ENCODE measurements at regions not wholly inside any gene's neighbourhood (a gene's known extent, or its start where the extent isn't known, plus 50 kb on each side); places are given as distances from the start of the nearest gene placed in this dataset.
"Not testable (repeated sequence)": the region's sequence is repeated elsewhere in the genome, so short reads cannot be mapped to it uniquely, and the experiment has no call there.

GRCh38 chr13:28607187-28607955 is 51.6 kb upstream of the POMP start:
- H3K4me1 ChIP-seq = peaks cover 0 to 10% (median 0%) of the 10 kb centered on the region in 6 donors
- H3K27ac ChIP-seq = no peak overlapping the region
- no peaks in the 10 kb centered on the region for H3K9me3 ChIP-seq
- H3K36me3 ChIP-seq = no peaks in the 10 kb centered on the region
- H3K4me3 ChIP-seq = no peak overlapping the region
- TF ChIP-seq POLR2AphosphoS5 (IDR thresholded peaks at IDR 0.05) (no peak), CTCF (IDR thresholded peaks at IDR 0.05 in 8 of 11, conservative IDR thresholded peaks at IDR 0.05 in 3 of 11) (no peak), POLR2A (IDR thresholded peaks at IDR 0.05) (no peak)
- intact Hi-C loops (cut with DNase I; ENCODE audit: low total_unique reads) = no loop called here
- WGBS, 5 donors = 84 to 90% (median 86%) methylated on average over 8 of the region's 8 CpGs
- DNase-seq = no peak
- no peaks in the 10 kb centered on the region for H3K27me3 ChIP-seq (replicated peaks in 1 of 7)

DNA sequence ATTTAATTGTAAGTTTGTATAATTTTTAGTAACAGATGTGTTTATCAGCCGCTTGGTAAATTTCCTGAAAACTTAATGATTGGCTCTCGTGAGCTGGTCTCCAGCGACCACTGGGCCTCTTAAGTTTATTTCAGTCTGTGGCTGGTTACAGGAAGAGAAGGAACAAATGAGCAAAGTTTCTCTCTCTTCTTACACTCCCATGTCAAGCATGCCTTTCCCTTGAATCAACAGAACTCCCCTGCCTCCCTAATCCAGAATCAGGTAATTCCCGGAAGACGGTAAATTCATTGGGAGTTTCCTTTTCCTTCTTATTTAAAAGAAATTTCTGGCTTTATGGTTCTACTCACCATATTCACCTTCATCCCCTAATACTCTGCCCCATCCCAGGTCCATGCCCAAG is 52.5 kb upstream of the POMP start:
- intact Hi-C loops (cut with DNase I; ENCODE audit: low total_unique reads) = no loop called here
- peaks cover 0 to 4% (median 0%) of the 10 kb centered on the region in 6 donors for H3K4me1 ChIP-seq
- H3K9me3 ChIP-seq = no peaks in the 10 kb centered on the region
- H3K36me3 ChIP-seq = no peaks in the 10 kb centered on the region
- TF ChIP-seq CTCF (IDR thresholded peaks at IDR 0.05 in 8 of 11, conservative IDR thresholded peaks at IDR 0.05 in 3 of 11) = no peak
- TF ChIP-seq POLR2AphosphoS5 (IDR thresholded peaks at IDR 0.05) = no peak
- no peak for TF ChIP-seq POLR2A (IDR thresholded peaks at IDR 0.05)
- 76 to 88% (median 87%) methylated on average over 5 of the region's 5 CpGs for WGBS, 5 donors
- H3K4me3 ChIP-seq = no peak overlapping the region
- no peak overlapping the region for H3K27ac ChIP-seq
- no peak for DNase-seq
- no peaks in the 10 kb centered on the region for H3K27me3 ChIP-seq (replicated peaks in 1 of 7)

DNA sequence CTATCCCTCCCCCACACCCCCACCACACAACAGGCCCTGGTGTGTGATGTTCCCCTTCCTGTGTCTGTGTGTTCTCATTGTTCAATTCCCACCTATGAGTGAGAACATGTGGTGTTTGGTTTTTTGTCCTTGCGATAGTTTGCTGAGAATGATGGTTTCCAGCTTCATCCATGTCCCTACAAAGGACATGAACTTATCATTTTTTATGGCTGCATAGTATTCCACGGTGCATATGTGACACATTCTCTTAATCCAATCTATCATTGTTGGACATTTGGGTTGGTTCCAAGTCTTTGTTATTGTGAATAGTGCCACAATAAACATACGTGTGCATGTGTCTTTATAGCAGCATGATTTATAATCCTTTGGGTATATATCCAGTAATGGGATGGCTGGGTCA is 53.8 kb upstream of the POMP start:
- intact Hi-C loops (cut with DNase I; ENCODE audit: low total_unique reads); H3K27ac ChIP-seq; H3K36me3 ChIP-seq; H3K27me3 ChIP-seq (replicated peaks in 1 of 7); H3K4me3 ChIP-seq; H3K9me3 ChIP-seq; H3K4me1 ChIP-seq; DNase-seq: not testable (repeated sequence)
- 79 to 97% (median 88%) methylated on average over 2 to 3 of the region's 3 CpGs for WGBS, 5 donors

GRCh38 chr13:28603043-28603664 is 55.8 kb upstream of the POMP start:
- intact Hi-C loops (cut with DNase I; ENCODE audit: low total_unique reads) = no loop called here
- TF ChIP-seq POLR2AphosphoS5 (IDR thresholded peaks at IDR 0.05) (no peak), POLR2A (IDR thresholded peaks at IDR 0.05) (no peak)
- no peaks in the 10 kb centered on the region for H3K4me1 ChIP-seq
- no peak for DNase-seq
- no peak overlapping the region for H3K27ac ChIP-seq
- no peaks in the 10 kb centered on the region for H3K27me3 ChIP-seq (replicated peaks in 1 of 7)
- no peaks in the 10 kb centered on the region for H3K36me3 ChIP-seq
- H3K9me3 ChIP-seq = peaks cover 0 to 6% (median 2%) of the 10 kb centered on the region in 8 donors
- 76 to 81% (median 80%) methylated on average over 6 of the region's 6 CpGs for WGBS, 5 donors
- no peak overlapping the region for H3K4me3 ChIP-seq

GRCh38 chr13:28602580-28602979 is 56.4 kb upstream of the POMP start:
- H3K4me1 ChIP-seq = no peaks in the 10 kb centered on the region
- H3K36me3 ChIP-seq = no peaks in the 10 kb centered on the region
- H3K27me3 ChIP-seq (replicated peaks in 1 of 7) = no peaks in the 10 kb centered on the region
- intact Hi-C loops (cut with DNase I; ENCODE audit: low total_unique reads) = no loop called here
- no peak overlapping the region for H3K27ac ChIP-seq
- H3K9me3 ChIP-seq = peaks cover 0 to 7% (median 2%) of the 10 kb centered on the region in 8 donors
- TF ChIP-seq CTCF (IDR thresholded peaks at IDR 0.05 in 8 of 11, conservative IDR thresholded peaks at IDR 0.05 in 3 of 11) (no peak), POLR2A (IDR thresholded peaks at IDR 0.05) (no peak), POLR2AphosphoS5 (IDR thresholded peaks at IDR 0.05) (no peak)
- no peak for DNase-seq
- WGBS, 5 donors = 87 to 98% (median 94%) methylated on average over 2 of the region's 2 CpGs
- H3K4me3 ChIP-seq = no peak overlapping the region

Measured in spleen (tissue), 11 donors.